HUES48 (cell line): ENCODE measurements at regions not wholly inside any gene's neighbourhood (a gene's known extent, or its start where the extent isn't known, plus 50 kb on each side); places are given as distances from the start of the nearest gene placed in this dataset.
"Not testable (repeated sequence)": the region's sequence is repeated elsewhere in the genome, so short reads cannot be mapped to it uniquely, and the experiment has no call there.

Experiments
- H3K27ac ChIP-seq: one replicate; pipeline ENCODE4 v1.7.0; 2013; ENCODE audit warnings: low read depth, low read length, inconsistent platforms
- H3K27me3 ChIP-seq: 2 replicates; pipeline ENCODE4 v1.6.1; 2013; ENCODE audit warnings: mild to moderate bottlenecking, low read length; ENCODE audit not compliant: control insufficient read depth, insufficient read depth
- H3K36me3 ChIP-seq: 2 replicates; pipeline ENCODE4 v1.6.1; 2013; ENCODE audit warnings: low read length; ENCODE audit not compliant: control insufficient read depth, insufficient read depth
- H3K4me1 ChIP-seq: 2 replicates; pipeline ENCODE4 v1.6.1; 2013; ENCODE audit warnings: mild to moderate bottlenecking, low read length; ENCODE audit not compliant: control insufficient read depth, insufficient read depth
- H3K4me3 ChIP-seq: 2 replicates; pipeline ENCODE4 v1.5.1; 2013; ENCODE audit warnings: mild to moderate bottlenecking, low read depth, low read length
- H3K9ac ChIP-seq: 2 replicates; pipeline ENCODE4 v1.6.1; 2013; ENCODE audit warnings: mild to moderate bottlenecking, low read depth, low read length, moderate library complexity
- H3K9me3 ChIP-seq: 2 replicates; pipeline ENCODE4 v1.6.1; 2013; ENCODE audit warnings: low read length; ENCODE audit not compliant: control insufficient read depth, insufficient read depth

DNA sequence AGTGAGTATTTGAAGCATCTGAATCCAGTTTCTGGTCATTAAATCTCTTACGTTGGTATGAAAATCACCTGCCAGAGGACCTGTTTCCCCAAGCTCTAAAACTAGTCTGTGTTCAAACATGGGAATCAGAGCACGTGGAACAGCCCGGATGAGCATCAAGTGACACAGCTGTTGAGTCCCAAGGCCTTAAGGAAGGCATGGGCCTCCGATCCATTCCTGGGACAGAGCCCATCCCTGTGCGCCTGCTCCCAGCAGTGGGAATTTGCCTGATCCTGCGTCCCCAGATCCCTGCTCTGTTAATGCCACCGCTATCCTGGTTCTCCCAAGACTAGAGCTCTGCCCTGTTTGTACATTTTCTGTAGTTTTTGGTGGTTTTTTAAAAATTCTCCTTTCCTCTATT lies 68.4 kb upstream of the FBXO28 start:
- Histone ChIP-seq H3K36me3 (no peaks in the 10 kb centered on the region), H3K9ac (no peak overlapping the region), H3K9me3 (no peaks in the 10 kb centered on the region), H3K27ac (no peak overlapping the region), H3K27me3 (no peaks in the 10 kb centered on the region), H3K4me3 (no peak overlapping the region), H3K4me1 (no peaks in the 10 kb centered on the region)

DNA sequence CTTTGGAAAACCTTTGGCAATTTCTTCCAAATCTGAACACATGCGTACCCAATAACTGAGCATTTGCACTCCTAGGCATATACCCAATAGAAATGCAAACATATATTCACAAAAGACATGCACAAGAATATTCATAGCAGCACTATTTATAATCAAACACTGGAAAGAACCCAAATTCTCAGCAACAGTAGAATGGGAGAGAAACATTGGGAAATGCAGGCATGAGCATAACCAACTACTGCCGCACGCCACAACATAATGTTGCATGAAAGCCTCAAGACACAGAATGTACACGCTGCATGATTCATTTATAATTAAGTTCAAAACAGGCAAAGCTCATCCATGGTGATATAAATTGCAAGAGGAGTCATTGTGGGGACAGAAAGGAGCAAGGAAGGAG lies 69.5 kb upstream of the FBXO28 start:
- H3K9me3 ChIP-seq: no peaks in the 10 kb centered on the region

DNA sequence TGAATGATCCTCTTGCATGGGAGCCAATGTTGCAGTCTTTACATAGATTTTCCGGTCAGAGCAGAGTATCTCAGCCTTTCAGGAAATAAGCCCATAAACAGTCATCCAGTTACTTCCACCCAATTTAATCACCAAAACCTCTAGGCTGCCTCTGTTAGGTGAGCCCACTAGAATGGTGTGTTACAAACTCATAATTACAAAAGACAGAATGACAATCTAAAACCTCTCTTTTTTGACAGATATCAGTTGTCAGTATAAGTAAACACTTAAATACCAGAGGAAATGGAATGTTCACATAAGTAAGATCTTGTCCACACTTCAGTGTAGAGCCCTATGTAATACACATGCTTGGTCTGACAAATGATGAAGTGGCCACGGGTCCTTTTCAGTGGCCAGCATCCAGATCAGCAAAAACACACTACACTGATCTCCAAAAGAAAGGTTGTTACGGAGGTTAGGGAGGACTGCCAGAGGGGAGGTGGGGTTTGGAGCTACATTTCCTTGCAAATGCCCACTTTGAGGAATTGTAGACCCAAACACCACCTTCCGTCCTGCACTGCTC lies 71.3 kb upstream of the FBXO28 start:
- Histone ChIP-seq H3K4me3 (no peak overlapping the region), H3K36me3 (no peaks in the 10 kb centered on the region), H3K9me3 (no peaks in the 10 kb centered on the region), H3K4me1 (no peaks in the 10 kb centered on the region), H3K27me3 (no peaks in the 10 kb centered on the region), H3K9ac (no peak overlapping the region), H3K27ac (no peak overlapping the region)

More for the DNA sequence above, 69.5 kb upstream of the FBXO28 start:
- no peaks in the 10 kb centered on the region for H3K36me3 ChIP-seq
- no peak overlapping the region for H3K9ac ChIP-seq
- H3K4me3 ChIP-seq: no peak overlapping the region
- H3K4me1 ChIP-seq: no peaks in the 10 kb centered on the region
- H3K27me3 ChIP-seq: no peaks in the 10 kb centered on the region
- H3K27ac ChIP-seq: no peak overlapping the region

DNA sequence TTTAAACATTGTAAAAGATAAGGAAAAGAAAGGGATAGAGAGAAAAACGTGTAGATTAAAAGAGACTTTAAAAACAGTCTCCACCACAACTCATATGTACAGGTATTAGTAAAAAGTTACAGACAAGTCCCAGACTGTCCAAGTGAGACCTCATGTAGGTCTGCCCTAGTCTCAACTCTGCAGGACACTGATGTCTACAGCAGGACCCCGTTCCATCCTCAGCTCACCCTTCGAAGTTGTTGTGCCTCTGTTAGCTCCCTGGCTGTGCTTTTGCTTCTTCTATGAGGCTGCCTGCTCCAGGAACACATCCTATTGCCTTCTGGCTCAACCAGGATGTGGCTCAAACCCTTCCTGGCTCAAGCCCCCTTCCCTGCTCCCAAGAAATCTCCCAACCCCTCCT lies 72.9 kb upstream of the FBXO28 start:
- no peaks in the 10 kb centered on the region for H3K9me3 ChIP-seq
- H3K36me3 ChIP-seq: no peaks in the 10 kb centered on the region
- H3K27me3 ChIP-seq: no peaks in the 10 kb centered on the region
- H3K4me3 ChIP-seq: no peak overlapping the region
- H3K4me1 ChIP-seq: no peaks in the 10 kb centered on the region
- no peak overlapping the region for H3K27ac ChIP-seq
- H3K9ac ChIP-seq: no peak overlapping the region

DNA sequence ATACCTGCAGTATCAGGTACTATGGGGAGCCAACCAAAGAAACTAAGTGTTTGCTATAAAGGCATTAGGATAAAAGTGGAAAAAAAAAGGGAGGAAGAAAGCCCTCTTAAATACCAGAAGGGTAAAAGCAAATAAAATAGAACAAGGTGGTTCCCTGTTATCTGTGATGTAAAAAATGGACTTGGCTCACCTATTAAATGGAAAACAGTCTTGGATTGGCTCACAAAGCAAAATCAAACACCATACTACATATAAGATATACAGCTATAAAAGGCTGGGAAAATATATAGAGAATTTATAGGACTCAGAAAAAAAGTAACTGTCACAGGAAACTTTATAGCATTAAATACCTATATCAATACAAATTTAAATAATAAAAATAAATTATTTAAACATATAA lies 73.5 kb upstream of the FBXO28 start:
- H3K9ac ChIP-seq, H3K4me3 ChIP-seq, H3K27ac ChIP-seq, H3K9me3 ChIP-seq, H3K27me3 ChIP-seq, H3K36me3 ChIP-seq, H3K4me1 ChIP-seq: not testable (repeated sequence)

DNA sequence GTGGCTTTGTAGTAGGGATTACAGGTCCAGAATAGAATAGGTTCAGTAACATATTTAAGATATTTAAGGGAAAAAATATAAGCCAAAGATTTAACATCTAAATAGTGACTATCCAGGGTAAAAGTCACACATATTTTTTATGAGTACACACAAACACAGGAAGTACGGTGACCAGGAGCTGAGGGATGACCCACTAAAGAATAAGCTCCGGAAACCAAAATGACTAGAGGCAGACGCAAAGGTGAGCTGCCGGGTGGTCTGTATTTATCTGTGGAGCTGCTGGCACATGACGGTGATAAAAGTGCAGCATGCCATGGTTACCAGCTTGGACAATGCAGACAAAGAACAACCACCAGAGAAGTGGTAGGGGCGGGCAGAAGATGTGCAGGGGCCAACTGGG lies 73.9 kb upstream of the FBXO28 start:
- not testable (repeated sequence) for H3K4me1 ChIP-seq, H3K36me3 ChIP-seq, H3K9me3 ChIP-seq, H3K4me3 ChIP-seq, H3K27me3 ChIP-seq, H3K27ac ChIP-seq, H3K9ac ChIP-seq

DNA sequence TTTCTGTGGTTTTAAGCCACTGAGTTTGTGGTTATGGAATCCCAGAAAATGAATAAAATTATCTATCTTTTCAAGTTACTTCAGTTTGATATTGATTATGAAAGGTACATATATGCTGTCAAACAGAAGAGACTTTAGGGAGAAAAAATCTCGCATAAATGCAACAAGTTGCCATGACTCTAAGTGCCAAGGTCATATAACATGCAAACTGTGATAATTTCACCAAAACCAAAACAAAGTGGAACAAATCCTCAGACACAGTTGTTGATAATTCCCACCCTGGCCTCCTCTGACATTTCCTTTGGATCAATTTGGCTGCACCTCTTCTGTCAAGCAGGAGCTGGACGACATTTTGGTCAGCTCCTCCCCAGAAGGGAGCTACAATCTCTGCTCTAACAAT lies 75.1 kb upstream of the FBXO28 start:
- not testable (repeated sequence) for H3K27me3 ChIP-seq, H3K9me3 ChIP-seq, H3K36me3 ChIP-seq, H3K9ac ChIP-seq, H3K4me1 ChIP-seq, H3K4me3 ChIP-seq, H3K27ac ChIP-seq

DNA sequence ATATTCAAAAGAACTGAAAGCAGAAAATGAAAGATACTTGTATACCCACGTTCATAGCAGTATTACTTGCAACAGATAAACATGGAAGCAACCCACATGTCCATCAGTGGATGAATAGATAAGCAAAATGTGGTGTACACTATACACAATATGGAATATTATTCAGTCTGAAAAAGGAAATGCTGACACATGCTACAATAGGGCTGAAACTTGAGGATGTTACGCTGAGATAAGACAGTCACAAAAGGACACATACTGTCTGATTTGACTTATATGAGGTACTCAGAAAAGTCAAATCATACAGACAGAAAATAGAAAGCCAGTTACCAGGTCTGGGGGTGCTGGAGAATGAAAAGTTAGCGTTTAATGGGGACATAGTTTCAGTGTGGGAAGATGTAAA lies 76.5 kb upstream of the FBXO28 start:
- not testable (repeated sequence) for H3K4me3 ChIP-seq, H3K9me3 ChIP-seq, H3K36me3 ChIP-seq, H3K27me3 ChIP-seq, H3K4me1 ChIP-seq, H3K9ac ChIP-seq, H3K27ac ChIP-seq

DNA sequence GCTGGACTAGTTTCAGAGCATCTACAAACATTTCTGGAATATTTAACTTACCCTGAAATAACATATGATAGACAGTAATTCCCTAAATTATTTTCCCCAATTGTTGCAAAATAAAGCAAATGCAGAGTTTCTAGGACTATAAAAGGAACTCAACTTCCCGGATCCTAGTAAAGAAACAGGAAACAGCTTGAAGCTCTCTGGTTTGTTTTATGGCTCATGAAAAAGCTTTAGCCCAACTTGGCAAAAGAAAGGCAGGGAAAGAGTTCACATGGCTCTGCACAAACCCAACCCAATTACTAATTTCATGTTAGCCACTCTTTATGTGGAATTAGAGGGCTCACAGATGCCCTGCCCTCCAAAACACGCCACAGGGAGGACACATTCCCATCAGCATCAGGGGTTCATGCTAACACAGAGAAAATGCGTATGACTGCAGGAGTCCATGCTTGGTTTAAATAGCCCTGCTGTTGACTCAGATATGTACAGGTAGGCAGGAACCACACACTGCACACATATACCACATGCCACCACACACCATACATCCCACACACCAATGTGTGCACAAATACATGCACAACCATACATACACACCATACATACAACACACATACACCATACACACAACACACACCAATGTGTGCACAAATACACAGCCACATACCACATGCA lies 81.2 kb upstream of the FBXO28 start:
- H3K9ac ChIP-seq, H3K27me3 ChIP-seq, H3K36me3 ChIP-seq, H3K4me1 ChIP-seq, H3K9me3 ChIP-seq, H3K27ac ChIP-seq, H3K4me3 ChIP-seq: not testable (repeated sequence)

DNA sequence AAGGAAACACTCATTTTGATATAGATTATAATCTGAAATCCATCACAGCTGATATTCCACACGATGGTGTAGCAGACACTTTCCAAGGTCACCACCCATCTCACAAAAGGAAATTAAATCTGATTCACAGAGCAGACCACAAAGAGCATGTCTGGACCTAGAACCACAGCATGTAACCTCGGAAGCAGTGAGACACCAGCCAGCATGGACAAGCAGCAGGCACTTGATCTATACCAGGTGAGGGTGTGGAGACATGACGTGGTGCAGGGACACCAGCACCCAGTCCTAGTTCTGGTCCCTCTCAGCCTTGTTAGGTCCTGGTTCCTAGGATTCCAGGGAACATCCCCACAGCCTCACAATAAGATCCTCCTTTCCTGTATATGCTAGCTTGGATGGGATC lies 81.9 kb upstream of the FBXO28 start:
- H3K27ac ChIP-seq, H3K4me1 ChIP-seq, H3K36me3 ChIP-seq, H3K9ac ChIP-seq, H3K27me3 ChIP-seq, H3K4me3 ChIP-seq, H3K9me3 ChIP-seq: not testable (repeated sequence)

DNA sequence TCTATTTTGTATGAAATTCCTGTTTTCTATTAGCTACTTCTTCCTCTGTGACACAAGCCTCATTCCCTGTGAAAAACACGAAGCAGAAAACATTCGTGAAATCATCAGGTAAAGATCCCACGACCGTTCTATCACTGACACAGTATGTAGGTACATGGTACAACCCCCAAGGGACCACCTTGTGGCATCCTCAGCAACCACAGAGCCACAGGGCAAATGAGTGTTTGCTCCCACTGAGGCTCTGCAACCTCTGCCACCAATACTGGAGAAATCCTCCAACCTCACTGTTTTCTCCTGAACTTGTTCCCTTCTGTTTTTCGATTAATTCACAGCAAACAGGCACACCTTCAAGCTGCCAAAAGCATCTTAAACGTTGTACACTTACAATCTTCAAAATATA lies 83.7 kb upstream of the FBXO28 start:
- H3K27ac ChIP-seq, H3K9me3 ChIP-seq, H3K4me1 ChIP-seq, H3K36me3 ChIP-seq, H3K27me3 ChIP-seq, H3K9ac ChIP-seq, H3K4me3 ChIP-seq: not testable (repeated sequence)
